ENCODE measurements at regions not wholly inside any gene's neighbourhood (a gene's known extent, or its start where the extent isn't known, plus 50 kb on each side); places are given as distances from the start of the nearest gene placed in this dataset.

DNA sequence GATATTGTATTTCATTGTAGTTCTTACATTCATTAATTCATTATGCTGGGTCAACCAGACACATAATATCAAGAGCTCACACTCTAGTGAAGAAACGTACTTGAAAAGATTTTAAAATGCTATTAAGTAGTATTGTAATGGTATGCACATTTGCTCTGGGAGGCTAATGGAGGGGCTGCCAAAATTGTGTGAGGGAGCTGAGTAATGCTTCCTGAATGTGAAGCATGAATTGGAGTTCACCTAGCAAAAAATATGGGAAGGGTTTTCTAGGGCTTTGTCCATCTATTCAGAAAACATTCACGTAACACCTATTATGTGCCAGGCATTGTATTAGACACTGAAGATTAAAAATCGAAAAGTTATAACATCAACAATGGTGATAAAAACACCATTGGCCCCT, 403.8 kb upstream of the PDE3A start:
- DNase-seq: no peak

DNA sequence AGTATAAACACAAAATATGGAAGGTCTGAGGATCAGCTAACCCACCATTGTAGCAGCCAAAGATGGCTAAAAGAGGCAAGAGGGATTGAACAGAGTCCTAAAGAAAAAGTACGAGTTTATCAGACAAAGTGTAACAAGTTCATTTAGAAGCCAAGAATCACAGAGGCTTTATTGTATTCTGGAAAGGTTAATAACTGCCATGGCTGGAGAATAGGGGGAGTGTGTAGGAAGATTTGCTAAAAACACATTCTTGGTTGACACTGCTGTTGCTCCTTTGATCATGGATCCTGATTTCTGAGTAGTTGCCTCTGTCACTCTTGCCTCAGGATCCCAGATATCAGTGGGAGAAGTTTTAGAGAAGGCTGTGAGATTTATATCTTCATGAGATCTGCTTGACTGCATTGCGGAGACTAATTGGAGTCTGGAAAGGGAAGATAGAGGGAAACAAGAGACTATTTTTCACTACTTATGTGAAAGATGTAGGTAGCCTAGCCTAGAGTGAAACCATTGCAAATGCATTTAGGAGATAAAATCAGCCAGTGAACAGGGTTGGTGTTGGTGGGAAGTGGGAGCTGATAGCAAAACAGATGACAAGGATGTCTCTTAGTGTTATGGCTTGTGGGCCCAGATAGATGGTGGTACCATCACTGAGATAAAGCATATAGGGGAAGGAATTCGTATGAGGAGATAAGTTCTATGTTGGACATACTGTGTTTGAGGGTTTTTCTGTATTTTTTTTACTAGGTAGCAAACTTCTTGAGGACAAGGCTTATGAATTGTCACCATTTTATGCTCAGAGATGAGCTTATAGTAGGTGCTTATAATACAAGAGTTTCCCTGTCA, 402.9 kb upstream of the PDE3A start:
- no peak for DNase-seq

DNA sequence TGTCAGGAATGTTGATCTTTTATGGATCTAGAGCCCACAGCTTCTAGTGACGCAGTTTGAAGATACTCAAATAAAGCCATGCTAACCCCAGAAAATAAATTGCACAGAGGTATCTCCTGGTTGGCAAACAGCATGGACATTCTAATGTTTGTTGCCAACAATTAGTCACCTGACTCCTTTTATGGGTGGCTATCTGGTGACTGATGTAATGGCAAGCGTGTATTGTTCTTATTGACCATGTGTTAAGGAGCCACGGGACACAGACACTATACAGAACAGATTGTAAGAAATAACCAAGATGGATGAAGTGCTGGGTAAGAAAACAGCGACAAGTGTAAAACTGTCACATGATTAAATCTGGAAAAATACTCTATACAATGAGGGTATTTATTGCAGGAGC, 401.3 kb upstream of the PDE3A start:
- DNase-seq: peak; percentile 68

DNA sequence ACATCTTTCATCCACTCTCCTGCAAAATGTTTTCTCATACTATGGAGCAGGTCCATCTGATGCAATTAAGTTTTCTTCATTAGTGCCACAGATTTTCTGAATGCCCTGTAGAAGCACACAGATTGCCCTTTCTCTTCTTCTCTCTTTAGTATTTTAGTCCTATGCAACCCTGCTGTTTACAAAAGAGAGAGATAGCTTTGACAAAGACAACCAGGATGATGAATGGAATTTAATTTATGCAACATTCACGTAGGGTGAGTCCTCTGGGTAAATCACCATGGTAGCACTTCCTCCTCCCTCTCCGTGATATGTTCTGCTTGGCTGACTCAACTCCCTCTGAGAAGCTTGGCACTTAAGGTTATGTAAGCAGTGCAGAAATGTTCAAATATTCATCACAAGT, 400.9 kb upstream of the PDE3A start:
- peak; percentile 94 for DNase-seq

DNA sequence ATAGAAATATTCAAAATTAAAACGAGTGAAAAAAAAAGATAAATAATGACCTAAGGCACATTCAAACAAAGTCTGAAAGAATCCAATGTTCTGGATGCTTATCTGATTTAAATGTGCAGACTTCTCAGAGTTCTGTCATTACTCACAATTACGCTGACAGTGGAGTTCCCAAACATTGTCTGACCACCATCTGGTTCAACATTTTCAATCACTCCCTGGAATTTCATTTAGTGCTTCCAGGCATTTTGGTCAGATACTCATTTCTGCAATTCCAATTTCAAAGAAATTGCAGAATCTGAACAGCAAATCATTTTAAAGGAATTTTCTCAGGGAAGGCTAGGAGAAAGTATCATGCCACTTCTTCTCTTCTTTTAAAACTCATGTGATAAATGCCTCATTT, 398.2 kb upstream of the PDE3A start:
- DNase-seq: no peak

DNA sequence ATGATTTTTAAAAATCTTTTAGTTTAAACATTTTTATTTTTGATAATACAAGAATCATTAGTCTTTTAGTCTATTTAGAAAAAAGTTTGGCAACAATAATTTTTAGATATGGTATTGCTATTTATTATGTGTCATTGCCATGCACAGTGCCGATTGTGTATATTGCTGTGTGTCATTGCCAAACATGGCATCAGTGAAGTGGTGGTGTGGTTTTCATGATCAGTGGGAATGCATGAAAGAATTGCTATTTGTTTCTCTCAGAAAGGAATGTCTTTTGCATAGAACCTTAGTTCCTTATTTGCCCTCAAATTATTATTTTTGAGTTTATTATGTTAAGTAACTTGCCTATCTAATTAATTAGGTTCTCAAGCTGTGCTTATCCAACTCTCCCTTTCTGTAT, 397.5 kb upstream of the PDE3A start:
- DNase-seq: no peak

DNA sequence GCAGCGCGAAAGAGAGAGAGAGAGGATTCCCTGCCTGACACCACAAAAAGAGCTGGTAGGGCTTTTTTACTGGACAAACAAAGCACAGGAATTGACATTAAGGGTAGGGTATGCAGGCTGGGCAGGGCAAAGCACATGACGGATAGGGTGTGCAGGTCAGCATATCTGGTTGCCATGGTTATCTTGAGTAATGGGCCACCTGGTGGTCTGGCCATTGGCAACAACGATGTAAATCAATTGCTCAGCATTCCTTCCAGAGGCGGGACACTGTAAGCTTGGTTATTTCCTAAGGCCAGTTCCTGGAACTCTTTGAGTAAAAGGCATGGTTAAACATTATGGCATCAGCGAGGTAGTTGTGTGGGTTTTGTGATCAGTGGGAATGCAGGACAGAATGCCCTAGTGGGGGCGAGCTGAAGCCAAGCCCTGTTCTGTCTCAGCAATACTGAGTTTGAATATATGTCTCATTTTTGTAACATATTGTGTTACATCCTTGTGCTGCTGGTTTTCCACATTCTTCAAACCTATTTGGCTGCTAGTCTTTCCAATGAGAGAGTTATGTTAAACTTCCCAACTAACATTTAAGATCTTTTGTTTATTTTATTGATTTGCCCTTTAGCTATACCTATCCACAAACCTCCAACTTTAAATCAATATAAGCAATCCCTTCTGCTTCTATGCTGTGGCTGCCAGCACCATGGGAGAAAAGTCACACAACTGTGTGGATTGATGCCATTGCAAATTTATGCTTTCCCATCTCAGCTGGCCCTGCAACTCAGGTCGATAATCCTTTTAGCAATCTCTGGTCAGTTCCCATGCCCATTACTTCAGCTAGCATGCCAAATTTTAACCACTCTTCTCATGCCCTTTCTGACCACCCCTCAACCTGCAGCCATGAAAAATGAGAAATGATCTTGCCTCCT, 396.7 kb upstream of the PDE3A start:
- DNase-seq: no peak

DNA sequence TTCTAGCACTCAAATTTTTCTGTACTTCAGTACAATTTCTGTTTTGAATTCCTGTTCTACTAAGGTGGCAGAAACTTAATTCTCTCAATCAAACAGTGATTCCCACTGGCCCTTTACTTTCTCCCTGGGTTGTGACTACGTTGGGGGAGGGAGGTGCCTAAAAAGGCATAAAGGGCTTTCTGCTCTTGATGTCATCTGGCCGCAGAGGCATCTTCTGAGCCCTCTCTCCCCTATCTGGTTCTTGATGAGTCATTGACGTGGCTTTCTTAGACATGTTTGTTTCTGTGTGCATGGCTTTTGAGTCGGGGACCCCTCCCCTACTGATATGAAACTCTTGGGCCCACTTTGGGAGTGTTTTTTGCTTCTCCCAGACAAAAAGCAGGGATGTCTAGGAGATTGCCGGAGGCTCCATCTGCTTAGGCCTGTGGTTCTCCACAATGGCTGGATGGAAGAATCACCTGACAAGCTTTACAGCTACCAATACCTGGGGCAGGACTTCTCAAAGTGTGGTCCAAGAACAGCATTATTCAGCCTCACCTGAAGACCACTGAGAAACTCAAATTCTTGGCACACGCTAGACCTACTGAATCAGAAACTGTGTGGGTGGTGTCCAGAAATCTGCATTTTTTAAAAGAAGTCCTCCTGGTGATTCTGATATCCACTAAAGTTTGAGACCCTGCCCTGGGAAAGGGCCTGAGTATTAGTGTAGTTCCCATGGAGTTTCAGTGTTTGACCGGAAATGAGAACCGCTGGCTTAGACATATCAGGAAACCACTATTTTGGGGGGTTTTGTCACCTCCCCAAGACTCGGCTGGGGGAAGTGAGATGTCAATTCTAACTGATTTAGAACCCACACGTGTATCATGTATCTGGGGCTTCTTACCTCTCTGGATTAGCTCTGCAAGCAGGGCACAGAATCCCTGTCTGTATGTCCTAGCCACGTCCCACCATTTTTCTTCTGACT, 395.7 kb upstream of the PDE3A start:
- no peak for DNase-seq

DNA sequence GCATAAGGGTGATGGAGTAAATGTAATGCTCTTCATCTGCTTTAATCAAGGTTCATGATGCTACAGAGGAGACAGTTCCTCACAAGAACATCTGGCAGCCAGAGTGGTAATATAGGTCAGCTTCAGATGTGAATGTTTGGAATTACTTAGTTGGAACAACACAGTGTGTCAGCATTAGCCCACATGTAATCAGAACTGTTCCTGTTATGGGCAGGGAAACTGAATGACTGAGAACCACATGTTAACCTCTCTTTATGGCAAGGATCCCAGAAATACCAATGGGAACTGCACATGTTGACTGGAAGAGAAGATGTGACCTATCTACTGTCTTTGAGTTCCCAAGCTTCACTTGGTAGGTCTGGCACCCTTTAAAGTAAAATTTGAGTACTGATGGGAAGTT, 390.1 kb upstream of the PDE3A start:
- no peak for DNase-seq

DNA sequence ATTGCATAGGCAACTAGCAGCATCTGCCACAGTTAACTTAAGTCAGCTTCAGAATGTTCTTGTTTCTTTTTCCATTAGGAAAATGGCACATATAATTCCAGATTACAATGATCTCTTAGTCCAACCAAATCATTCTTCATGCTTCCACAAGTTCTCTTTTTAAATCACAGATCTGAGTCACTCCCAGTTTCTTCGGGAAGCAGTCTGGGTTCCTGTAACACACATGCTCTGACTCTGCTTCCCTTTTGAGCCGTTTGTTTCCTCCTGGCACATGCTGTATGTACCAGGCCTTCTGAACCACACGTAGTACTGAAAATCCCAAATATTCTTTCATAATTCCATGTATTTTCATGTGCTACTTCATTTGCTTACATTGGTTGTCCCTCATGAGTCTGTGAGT, 388.8 kb upstream of the PDE3A start:
- DNase-seq: no peak

DNA sequence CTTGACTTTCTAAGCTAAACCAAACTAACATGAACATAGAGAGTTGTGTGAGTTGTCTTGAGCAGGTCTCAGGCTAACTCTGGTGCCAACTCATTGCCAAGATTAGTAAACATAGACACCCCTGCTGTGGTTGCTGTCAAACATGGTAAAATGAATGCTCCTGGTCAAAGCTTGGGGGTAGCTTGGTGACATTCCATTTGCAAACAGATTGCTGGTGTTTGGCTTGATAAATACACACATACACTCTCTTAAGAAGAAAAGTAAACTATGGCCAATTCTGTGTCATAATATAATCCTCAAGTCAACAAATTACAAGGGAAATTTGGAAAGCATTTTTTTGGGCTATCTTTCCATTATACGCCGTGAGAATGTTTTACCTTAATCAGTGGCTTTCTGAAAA, 386.4 kb upstream of the PDE3A start:
- DNase-seq: peak; percentile 81

DNA sequence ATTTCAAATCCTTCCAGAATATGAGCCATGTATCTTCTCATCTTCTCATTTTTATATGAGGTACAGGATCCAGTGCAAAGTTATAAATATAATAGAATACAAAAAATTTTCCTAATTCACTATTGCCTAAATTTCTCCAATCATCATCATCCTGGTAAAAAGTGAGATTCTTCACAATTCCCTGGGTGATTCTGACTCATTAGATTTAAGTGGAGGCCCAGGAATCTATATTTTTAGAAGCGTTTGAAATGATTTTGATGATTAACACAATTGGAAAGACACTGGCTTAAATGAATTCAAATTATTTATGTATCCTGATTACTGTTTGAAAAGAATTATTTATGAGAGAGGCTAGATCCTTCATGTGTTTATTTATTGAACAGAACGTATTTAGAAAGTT, 380.3 kb upstream of the PDE3A start:
- DNase-seq: no peak

DNA sequence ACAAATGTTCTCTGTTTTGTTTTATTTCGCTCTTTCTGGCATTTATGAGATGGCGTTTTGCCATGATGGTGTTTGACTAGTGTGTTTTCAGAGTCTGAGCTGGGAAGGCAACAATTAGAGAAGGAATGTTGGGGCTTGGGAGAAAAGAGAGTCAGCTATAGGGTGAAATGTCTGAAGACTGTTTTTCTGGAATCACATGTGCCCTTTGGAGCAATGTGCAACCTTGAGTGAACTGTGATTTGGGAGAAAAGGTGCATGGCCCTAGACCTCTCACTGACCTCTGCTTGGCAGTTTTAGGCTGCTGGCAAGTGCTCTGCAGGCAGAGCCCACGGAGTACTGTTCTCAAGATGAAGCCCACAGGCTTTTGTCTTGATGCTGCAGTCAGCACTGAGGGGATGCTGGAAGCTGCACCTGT, 379.9 kb upstream of the PDE3A start:
- no peak for DNase-seq

DNA sequence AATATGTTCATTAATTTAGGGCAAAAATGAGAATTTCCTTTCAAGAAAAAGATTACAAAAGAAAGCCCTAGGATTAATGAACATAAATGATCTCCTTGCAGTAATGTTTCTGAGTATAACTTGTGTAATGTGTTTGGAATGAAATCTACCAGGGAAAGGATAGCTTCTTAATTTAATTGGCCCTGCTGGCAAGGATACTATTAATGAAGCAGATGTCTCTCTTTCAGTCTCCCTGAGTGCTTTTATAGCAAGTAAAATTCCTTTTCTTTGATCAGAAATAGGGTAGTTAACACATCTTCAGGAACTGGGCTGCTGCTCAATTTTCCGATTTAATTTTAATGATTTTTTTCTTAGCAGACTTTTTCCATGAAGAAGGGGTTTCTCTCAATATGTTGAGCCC, 379.4 kb upstream of the PDE3A start:
- DNase-seq: no peak

DNA sequence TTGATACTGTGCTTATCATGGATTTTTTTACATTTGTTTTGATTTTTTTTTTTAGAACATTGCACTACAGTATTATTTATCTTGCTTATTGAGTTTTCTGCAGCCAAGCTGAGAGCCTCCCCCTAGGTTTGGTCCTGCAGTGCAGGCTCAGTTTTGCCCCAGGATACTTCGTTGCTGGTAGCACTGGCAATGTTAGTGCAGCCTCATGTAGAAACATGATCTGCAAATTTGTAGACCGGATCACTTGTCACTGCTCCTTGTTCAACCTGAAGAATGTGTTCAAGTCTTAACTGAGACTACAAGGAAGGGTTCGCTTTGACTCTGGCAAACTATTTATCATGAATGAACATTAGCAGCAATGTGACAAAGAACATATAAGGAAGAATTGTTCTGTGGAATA, 377.2 kb upstream of the PDE3A start:
- DNase-seq: no peak

DNA sequence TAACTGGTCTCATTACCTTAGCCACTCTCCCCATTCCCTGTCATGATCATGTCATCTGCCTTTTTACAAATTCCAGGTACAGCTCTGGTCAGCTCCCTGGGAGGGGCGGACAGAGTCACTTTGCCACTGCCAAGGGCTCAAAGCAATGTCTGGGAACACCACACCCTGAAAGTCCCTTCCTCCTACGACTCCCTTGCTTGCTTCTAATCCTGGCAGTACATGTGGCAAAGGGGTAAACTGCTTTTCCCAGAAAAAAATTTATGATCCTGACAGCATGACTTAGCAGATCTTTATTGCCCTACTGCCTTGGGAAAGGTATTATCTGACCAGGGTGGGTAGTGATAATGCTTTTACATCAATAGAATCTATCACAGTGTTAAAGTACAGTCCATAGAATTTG, 376.0 kb upstream of the PDE3A start:
- no peak for DNase-seq

DNA sequence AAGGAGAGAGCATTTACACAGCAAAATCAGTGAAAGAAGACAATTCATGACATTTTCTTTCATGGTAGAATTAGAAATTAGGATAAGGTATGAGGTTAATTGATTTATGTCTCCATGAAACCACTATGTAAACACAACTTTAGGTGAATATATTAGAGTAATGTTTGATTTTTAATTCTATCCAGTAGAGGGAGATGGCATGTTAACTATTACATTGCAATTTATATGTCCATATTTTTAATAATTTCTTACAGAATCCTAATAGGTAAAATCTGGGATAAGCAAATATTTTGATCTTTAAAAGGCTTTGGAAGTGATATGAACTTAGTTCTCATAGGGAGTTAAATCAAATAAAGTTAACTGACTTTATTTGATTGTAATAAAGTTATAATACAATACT, 373.4 kb upstream of the PDE3A start:
- DNase-seq: no peak

DNA sequence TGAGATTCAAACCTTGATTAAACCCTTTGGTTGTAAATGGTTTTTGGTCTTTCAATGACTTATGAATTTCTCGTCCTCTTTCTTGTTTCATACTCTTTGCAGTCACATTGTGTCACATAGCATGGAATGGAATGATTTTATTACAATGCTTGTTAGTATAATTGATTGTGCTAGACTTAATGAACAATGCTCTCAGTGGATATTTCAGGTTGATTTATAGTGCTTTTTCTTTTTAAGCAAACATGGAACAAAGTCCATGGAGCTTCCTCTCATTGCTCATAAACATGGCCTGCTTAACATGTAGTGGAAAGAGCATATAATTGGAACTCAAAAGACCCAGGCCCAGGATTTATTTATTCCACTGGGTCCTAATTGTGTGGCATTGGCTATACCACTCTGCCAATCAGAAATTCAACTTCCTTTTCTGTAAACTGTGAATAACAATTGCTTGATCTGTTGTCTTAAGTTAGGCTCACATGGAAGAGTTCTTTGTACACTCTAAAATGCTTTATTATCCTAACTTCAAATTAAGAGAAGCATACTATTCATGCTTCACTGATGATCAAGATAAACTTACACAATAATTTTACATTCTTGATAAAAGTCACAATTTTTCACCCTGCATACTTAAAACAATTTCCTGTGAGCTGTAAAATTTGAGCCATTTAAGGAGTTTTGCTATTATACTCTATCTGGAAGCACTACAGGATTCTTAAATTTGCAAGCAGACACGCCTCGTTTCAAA, 370.5 kb upstream of the PDE3A start:
- DNase-seq: no peak

DNA sequence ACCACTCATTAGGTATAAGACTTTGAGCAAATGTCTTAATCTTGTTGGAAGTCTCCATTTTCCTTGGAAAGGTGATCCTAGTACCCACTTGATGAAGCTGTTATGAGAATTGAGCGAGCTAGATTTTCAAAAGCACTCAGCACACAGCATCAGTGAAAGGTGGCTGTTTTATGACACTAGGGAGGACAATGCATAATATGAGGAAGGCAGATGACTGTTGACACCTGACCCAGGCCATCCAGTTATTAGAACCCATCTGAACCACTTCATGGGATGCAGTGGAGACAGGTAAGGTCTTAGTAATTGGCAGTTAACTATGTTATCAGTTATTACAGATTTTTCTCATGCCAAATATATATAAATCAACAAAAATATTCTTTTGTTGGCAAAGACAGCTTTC, 369.9 kb upstream of the PDE3A start:
- peak; percentile 19 for DNase-seq

DNA sequence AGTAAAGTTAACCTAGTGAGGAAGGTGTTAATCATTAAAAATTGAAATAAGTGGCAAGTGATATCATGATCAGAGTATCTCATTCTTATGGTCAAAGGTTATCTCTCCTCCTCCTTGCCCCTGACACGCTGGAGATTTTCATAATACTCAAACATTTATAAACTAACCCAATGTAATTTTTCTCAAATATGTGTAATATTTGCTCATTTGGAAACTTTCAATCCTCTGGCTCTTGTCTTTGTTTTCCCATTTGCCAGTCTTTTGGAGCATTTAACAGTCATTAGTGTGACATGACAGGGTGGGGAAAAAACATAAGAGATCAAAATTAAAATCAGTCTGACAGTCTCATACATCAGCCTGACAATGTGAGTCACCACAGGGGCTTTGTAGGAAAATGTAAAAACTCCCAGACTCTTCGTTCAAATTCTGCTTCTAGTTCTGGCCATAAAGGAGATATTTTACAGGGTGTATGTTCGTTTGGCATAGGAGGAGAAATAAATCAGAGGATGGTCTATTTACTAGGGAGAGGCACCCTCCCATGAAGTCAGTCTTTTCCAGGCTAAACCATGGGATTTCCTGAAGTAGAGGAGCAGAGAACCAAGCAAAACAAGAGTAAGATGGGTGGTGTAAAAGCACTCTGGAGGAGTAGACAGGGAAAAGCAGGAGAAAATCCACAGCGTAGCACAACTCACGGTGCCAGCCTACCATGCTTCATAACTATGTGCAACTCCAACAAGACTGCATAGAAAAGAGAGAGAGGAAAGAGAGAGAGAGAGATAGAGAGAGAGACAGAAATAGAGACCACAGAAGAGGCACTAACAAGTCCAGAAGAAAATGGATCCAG, 369.2 kb upstream of the PDE3A start:
- DNase-seq: no peak

DNA sequence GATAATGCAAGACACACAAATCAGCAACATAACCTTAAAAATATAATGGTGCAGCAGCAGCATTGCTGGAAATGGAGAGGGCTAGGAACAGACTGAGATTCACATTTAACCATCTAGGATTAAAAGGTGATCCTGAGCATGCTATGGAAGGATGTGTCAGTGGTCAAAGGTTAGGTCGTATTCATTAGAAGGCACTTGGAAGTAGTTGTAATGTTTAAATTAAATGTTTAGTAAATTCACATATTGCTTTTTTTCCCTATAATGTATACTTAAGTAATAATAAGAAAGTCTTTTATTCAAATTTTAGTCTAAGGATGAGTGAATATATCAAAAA, 368.6 kb upstream of the PDE3A start:
- DNase-seq: no peak

All from DMS53 (cell line).